ENCODE measurements at regions not wholly inside any gene's neighbourhood (a gene's known extent, or its start where the extent isn't known, plus 50 kb on each side); places are given as distances from the start of the nearest gene placed in this dataset.

DNA sequence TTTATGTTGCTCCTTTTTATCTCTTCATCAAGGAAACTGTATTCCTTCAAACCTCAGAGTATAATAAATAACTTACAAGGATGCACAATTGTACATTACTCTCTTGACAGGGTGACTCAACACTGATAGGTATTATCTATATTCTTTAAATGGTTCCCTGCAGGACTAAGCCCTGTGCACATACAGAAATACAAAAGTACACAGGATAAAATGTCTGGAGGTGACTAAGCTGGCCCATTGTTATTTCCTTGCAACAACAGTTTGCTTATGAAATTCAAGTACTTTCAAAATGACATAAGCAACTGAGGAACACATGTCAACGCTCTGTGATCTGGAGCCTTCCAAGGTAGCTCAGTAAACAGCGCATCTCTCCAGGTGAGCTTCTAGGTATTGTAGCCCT, 83.8 kb upstream of the RPL34 start:
- TF ChIP-seq, protein P1, sequence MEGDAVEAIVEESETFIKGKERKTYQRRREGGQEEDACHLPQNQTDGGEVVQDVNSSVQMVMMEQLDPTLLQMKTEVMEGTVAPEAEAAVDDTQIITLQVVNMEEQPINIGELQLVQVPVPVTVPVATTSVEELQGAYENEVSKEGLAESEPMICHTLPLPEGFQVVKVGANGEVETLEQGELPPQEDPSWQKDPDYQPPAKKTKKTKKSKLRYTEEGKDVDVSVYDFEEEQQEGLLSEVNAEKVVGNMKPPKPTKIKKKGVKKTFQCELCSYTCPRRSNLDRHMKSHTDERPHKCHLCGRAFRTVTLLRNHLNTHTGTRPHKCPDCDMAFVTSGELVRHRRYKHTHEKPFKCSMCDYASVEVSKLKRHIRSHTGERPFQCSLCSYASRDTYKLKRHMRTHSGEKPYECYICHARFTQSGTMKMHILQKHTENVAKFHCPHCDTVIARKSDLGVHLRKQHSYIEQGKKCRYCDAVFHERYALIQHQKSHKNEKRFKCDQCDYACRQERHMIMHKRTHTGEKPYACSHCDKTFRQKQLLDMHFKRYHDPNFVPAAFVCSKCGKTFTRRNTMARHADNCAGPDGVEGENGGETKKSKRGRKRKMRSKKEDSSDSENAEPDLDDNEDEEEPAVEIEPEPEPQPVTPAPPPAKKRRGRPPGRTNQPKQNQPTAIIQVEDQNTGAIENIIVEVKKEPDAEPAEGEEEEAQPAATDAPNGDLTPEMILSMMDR (IDR thresholded peaks at IDR 0.05; ENCODE audit: low read length): no peak
- TF ChIP-seq EZH2phosphoT487 (IDR thresholded peaks at IDR 0.05; ENCODE audit: low read length) (no peak), EZH2 (optimal IDR thresholded peaks at IDR 0.05; ENCODE audit: low read depth, low read length) (no peak)

Measured in MM.1S (cell line).